Endothelial cell of umbilical vein (primary cell): ENCODE measurements at regions not wholly inside any gene's neighbourhood (a gene's known extent, or its start where the extent isn't known, plus 50 kb on each side); places are given as distances from the start of the nearest gene placed in this dataset.

Experiments
- BruUV-seq: library from RNA; stranded (reverse); fragments of 400-500 nt; replicated peaks from 2 replicates; lab custom pipeline; 2021; lab: Mats Ljungman, UMichigan
- CTCF ChIA-PET: fragments of 300-600, 350-600 bp; sonication (Branson Sonifier 250); formaldehyde crosslinking; loops from one replicate; lab custom pipeline; 2021; ENCODE audit warnings: antibody characterized with exemption, inconsistent platforms; lab: Charles Lee
- POLR2A ChIA-PET: fragments of 300-600, 350-600 bp; sonication (Branson Sonifier 250); formaldehyde crosslinking; loops from one replicate; lab custom pipeline; 2021; ENCODE audit warnings: antibody characterized with exemption, inconsistent platforms; lab: Charles Lee
- DNase-seq: peaks from one replicate; pipeline ENCODE4 v3.0.0-alpha.2; 2011; ENCODE audit warnings: low read depth, low spot score
- FAIRE-seq: peaks from 2 replicates; lab custom pipeline; 2011; peaks lifted over from hg19 to GRCh38; lab: Jason Lieb, UNC
- H2AFZ ChIP-seq: 2 replicates; pipeline ENCODE4 v1.6.0; 2012; ENCODE audit warnings: low read depth, low read length, control low read depth, inconsistent platforms
- H3K27ac ChIP-seq: 2 replicates; pipeline ENCODE4 v1.5.1; 2011; ENCODE audit warnings: low read depth, mild to moderate bottlenecking, control low read depth, low read length, moderate library complexity; ENCODE audit not compliant: insufficient read depth
- H3K27me3 ChIP-seq, 2 experiments: 2 replicates each; pipeline versions ENCODE4 v1.6.0 to v1.6.1; 2011; ENCODE audit warnings: low read length in 2 of 2, mixed read lengths in 1 of 2; ENCODE audit not compliant: control insufficient read depth in 2 of 2, insufficient read depth in 2 of 2
- H3K36me3 ChIP-seq, 2 experiments: 2 replicates in 1 of 2; 3 replicates in 1 of 2; pipeline ENCODE4 v1.5.1; 2011; ENCODE audit warnings: low read length in 2 of 2, mild to moderate bottlenecking in 1 of 2, moderate library complexity in 1 of 2; ENCODE audit not compliant: control insufficient read depth in 2 of 2, insufficient read depth in 2 of 2; ENCODE audit errors: extremely low read depth in 1 of 2
- H3K4me1 ChIP-seq: 3 replicates; pipeline ENCODE4 v1.5.1; 2011; ENCODE audit warnings: mild to moderate bottlenecking, low read length; ENCODE audit not compliant: control insufficient read depth, insufficient read depth; ENCODE audit errors: extremely low read depth
- H3K4me2 ChIP-seq: 2 replicates; pipeline ENCODE4 v1.6.1; 2011; ENCODE audit warnings: low read length, control low read depth, mixed read lengths; ENCODE audit not compliant: insufficient read depth
- H3K4me3 ChIP-seq, 3 experiments: fragments of 200-600 bp in 1 of 3; sonication (generic), shearing (Covaris generic) in 1 of 3; replicated peaks in 1 of 3; 2 replicates each; pipeline ENCODE4 v1.5.1; 2011 to 2016; ENCODE audit warnings: control low read depth in 3 of 3, low read length in 3 of 3, mild to moderate bottlenecking in 2 of 3, inconsistent platforms in 1 of 3, low read depth in 1 of 3, moderate library complexity in 1 of 3; ENCODE audit not compliant: insufficient read depth in 1 of 3
- H3K79me2 ChIP-seq: 2 replicates; pipeline ENCODE4 v1.6.0; 2012; ENCODE audit warnings: low read length, inconsistent platforms; ENCODE audit not compliant: control insufficient read depth, insufficient read depth
- H3K9ac ChIP-seq: replicated peaks from 2 replicates; pipeline ENCODE3; 2011; ENCODE audit warnings: low read length, control low read depth; ENCODE audit not compliant: insufficient read depth; ENCODE audit errors: extremely low read depth
- H3K9me1 ChIP-seq: replicated peaks from 3 replicates; pipeline ENCODE4 v1.6.0; 2011; ENCODE audit warnings: mild to moderate bottlenecking, low read length; ENCODE audit not compliant: control insufficient read depth, insufficient read depth; ENCODE audit errors: extremely low read depth
- H3K9me3 ChIP-seq: replicated peaks from 2 replicates; pipeline ENCODE4 v1.5.1; 2012; ENCODE audit warnings: low read length, inconsistent platforms; ENCODE audit not compliant: control insufficient read depth, insufficient read depth
- H4K20me1 ChIP-seq: replicated peaks from 2 replicates; pipeline ENCODE3; 2011; ENCODE audit warnings: mild to moderate bottlenecking, low read length; ENCODE audit not compliant: control insufficient read depth, insufficient read depth; ENCODE audit errors: extremely low read depth
- CTCF ChIP-seq, 2 donors: IDR thresholded peaks; 1 replicate in 1 of 2; 2 replicates in 1 of 2; pipeline ENCODE4 v1.5.1; 2011; ENCODE audit warnings: low read length in 2 of 2, mild to moderate bottlenecking in 2 of 2, moderate library complexity in 2 of 2, control low read depth in 1 of 2, inconsistent platforms in 1 of 2, low read depth in 1 of 2; ENCODE audit not compliant: insufficient read depth in 1 of 2; ENCODE audit errors: extremely low read depth in 1 of 2
- EZH2 ChIP-seq: IDR thresholded peaks from 2 replicates; pipeline ENCODE4 v1.6.1; 2012; ENCODE audit warnings: borderline replicate concordance, low read depth, mild to moderate bottlenecking, moderate library complexity, low read length, inconsistent platforms; ENCODE audit not compliant: severe bottlenecking
- FOS ChIP-seq: IDR thresholded peaks from 2 replicates; pipeline ENCODE4 v1.6.1; 2011; ENCODE audit warnings: mild to moderate bottlenecking, low read length, moderate library complexity, borderline replicate concordance; ENCODE audit not compliant: insufficient read depth
- GATA2 ChIP-seq: IDR thresholded peaks from 2 replicates; pipeline ENCODE4 v1.7.0; 2011; ENCODE audit warnings: low read depth, mild to moderate bottlenecking, moderate library complexity, mixed read lengths, low read length; ENCODE audit not compliant: insufficient read length, insufficient read depth
- JUN ChIP-seq: IDR thresholded peaks from 2 replicates; pipeline ENCODE4 v1.6.1; 2011; ENCODE audit warnings: borderline replicate concordance, low read depth; ENCODE audit not compliant: insufficient read length, insufficient read depth
- MYC ChIP-seq: IDR thresholded peaks from one replicate; pipeline ENCODE4 v1.6.1; 2011; ENCODE audit warnings: mild to moderate bottlenecking, low read depth, low read length
- POLR2A ChIP-seq: IDR thresholded peaks from 2 replicates; pipeline ENCODE4 v1.6.1; 2012; ENCODE audit warnings: low read depth, mild to moderate bottlenecking, control low read depth, low read length
- dilution Hi-C: fragments of 300-500 bp; cut with MboI; formaldehyde crosslinking; loops from one replicate; pipeline ENCODE4 v1.15.0; 2019; ENCODE audit warnings: low sequenced_read_pairs; ENCODE audit not compliant: extremely low pct_ligation_motif_present
- intact Hi-C: fragments of 100-400 bp; cut with micrococcal nuclease; formaldehyde crosslinking; loops from one replicate; pipeline ENCODE4 v1.10.0; 2022

GRCh38 chr22:49178246-49179005 is 649.2 kb downstream of the BRD1 start:
- DNase-seq, result no peak
- H3K4me1 ChIP-seq, result no peaks in the 10 kb centered on the region
- H4K20me1 ChIP-seq, result no peaks in the 10 kb centered on the region
- no peak for FAIRE-seq
- dilution Hi-C loops, result no loop called here
- intact Hi-C loops, result no loop called here
- H3K9me1 ChIP-seq, result no peaks in the 10 kb centered on the region
- TF ChIP-seq CTCF (IDR thresholded peaks at IDR 0.05; ENCODE audit: extremely low read depth in 1 of 2, insufficient read depth in 1 of 2, low read depth in 1 of 2, low read length in 2 of 2), result no peak
- no peak for TF ChIP-seq EZH2
- ChIA-PET POLR2A (no interaction called here), CTCF (no interaction called here)
- H3K79me2 ChIP-seq, result no peaks in the 10 kb centered on the region
- no peaks in the 10 kb centered on the region for H3K27me3 ChIP-seq
- H3K27ac ChIP-seq, result no peak overlapping the region
- H2AFZ ChIP-seq, result no peak overlapping the region
- H3K9ac ChIP-seq, result no peak overlapping the region
- H3K9me3 ChIP-seq, result peaks cover 17% of the 10 kb centered on the region
- H3K36me3 ChIP-seq, result no peaks in the 10 kb centered on the region
- no TSS peak for BruUV-seq
- H3K4me3 ChIP-seq, result no peak overlapping the region
- H3K4me2 ChIP-seq, result no peak overlapping the region

GRCh38 chr22:49177666-49178065 is 650.0 kb downstream of the BRD1 start:
- H3K9me1 ChIP-seq, result no peaks in the 10 kb centered on the region
- H3K9ac ChIP-seq, result no peak overlapping the region
- H3K79me2 ChIP-seq, result no peaks in the 10 kb centered on the region
- intact Hi-C loops, result no loop called here
- H4K20me1 ChIP-seq, result no peaks in the 10 kb centered on the region
- no TSS peak for BruUV-seq
- H3K36me3 ChIP-seq, result no peaks in the 10 kb centered on the region
- DNase-seq (no peak), FAIRE-seq (no peak)
- H3K4me2 ChIP-seq, result no peak overlapping the region
- H2AFZ ChIP-seq, result no peak overlapping the region
- no peak overlapping the region for H3K4me3 ChIP-seq
- POLR2A ChIA-PET, result no interaction called here
- H3K4me1 ChIP-seq, result no peaks in the 10 kb centered on the region
- no peaks in the 10 kb centered on the region for H3K27me3 ChIP-seq
- CTCF ChIA-PET, result no interaction called here
- no peak overlapping the region for H3K27ac ChIP-seq
- TF ChIP-seq FOS (no peak), GATA2 (no peak), MYC (no peak), CTCF (IDR thresholded peaks at IDR 0.05; ENCODE audit: extremely low read depth in 1 of 2, insufficient read depth in 1 of 2, low read depth in 1 of 2, low read length in 2 of 2) (no peak), JUN (no peak), EZH2 (no peak), POLR2A (no peak)
- dilution Hi-C loops, result no loop called here
- H3K9me3 ChIP-seq, result peaks cover 16% of the 10 kb centered on the region
